ENCODE measurements at regions not wholly inside any gene's neighbourhood (a gene's known extent, or its start where the extent isn't known, plus 50 kb on each side); places are given as distances from the start of the nearest gene placed in this dataset.

- no peak for DNase-seq
- no peak overlapping the region for H3K27ac ChIP-seq (replicated peaks)
- intact Hi-C loops (cut with micrococcal nuclease), result no loop called here
These were observed 406.3 kb upstream of the GRIA3 start for GRCh38 chrX:122777766-122778165.

GRCh38 chrX:122783918-122784317 lies 400.2 kb upstream of the GRIA3 start:
- H3K27ac ChIP-seq (replicated peaks), result no peak overlapping the region
- intact Hi-C loops (cut with micrococcal nuclease), result no loop called here
- H3K4me3 ChIP-seq, result no peak overlapping the region
- no peak for DNase-seq
- TF ChIP-seq, protein P1, sequence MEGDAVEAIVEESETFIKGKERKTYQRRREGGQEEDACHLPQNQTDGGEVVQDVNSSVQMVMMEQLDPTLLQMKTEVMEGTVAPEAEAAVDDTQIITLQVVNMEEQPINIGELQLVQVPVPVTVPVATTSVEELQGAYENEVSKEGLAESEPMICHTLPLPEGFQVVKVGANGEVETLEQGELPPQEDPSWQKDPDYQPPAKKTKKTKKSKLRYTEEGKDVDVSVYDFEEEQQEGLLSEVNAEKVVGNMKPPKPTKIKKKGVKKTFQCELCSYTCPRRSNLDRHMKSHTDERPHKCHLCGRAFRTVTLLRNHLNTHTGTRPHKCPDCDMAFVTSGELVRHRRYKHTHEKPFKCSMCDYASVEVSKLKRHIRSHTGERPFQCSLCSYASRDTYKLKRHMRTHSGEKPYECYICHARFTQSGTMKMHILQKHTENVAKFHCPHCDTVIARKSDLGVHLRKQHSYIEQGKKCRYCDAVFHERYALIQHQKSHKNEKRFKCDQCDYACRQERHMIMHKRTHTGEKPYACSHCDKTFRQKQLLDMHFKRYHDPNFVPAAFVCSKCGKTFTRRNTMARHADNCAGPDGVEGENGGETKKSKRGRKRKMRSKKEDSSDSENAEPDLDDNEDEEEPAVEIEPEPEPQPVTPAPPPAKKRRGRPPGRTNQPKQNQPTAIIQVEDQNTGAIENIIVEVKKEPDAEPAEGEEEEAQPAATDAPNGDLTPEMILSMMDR (IDR thresholded peaks at IDR 0.05; ENCODE audit: borderline replicate concordance), result no peak
- no peaks in the 10 kb centered on the region for H3K4me1 ChIP-seq
- H3K9me3 ChIP-seq (replicated peaks), result peaks cover 10% of the 10 kb centered on the region
- H3K27me3 ChIP-seq (ENCODE audit: low read depth), result no peaks in the 10 kb centered on the region
- H3K36me3 ChIP-seq, result no peaks in the 10 kb centered on the region

More at GRCh38 chrX:122777766-122778165, 406.3 kb upstream of the GRIA3 start:
- Histone ChIP-seq H3K4me1 (no peaks in the 10 kb centered on the region), H3K4me3 (no peak overlapping the region), H3K9me3 (replicated peaks) (peaks cover 12% of the 10 kb centered on the region), H3K36me3 (no peaks in the 10 kb centered on the region), H3K27me3 (ENCODE audit: low read depth) (no peaks in the 10 kb centered on the region)
- TF ChIP-seq, protein P1 (IDR thresholded peaks at IDR 0.05; ENCODE audit: borderline replicate concordance), result no peak

DNA sequence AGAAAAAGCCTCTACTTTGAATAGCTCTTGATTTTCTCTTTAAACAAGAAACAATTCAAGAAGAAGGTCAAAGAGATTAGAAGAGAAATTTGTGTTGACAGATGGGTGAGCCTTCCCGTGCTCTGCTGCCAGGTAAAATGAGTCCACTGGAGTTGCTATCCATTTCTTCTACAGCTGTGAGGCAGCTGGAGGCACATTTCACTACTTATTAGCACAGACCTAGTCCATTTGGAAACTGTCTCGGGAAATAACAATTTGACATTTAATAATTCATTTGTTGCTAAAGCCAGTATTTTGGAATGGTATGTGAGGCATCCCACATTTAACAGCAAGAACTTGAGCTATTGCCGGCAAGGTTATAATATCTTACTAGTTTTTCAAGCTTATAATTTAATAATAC lies 396.8 kb upstream of the GRIA3 start:
- no peaks in the 10 kb centered on the region for H3K4me1 ChIP-seq
- no peak overlapping the region for H3K27ac ChIP-seq (replicated peaks)
- intact Hi-C loops (cut with micrococcal nuclease), result no loop called here
- H3K4me3 ChIP-seq, result no peak overlapping the region
- peaks cover 10% of the 10 kb centered on the region for H3K9me3 ChIP-seq (replicated peaks)
- TF ChIP-seq, protein P1 (IDR thresholded peaks at IDR 0.05; ENCODE audit: borderline replicate concordance), result no peak
- no peaks in the 10 kb centered on the region for H3K27me3 ChIP-seq (ENCODE audit: low read depth)
- no peak for DNase-seq
- no peaks in the 10 kb centered on the region for H3K36me3 ChIP-seq

DNA sequence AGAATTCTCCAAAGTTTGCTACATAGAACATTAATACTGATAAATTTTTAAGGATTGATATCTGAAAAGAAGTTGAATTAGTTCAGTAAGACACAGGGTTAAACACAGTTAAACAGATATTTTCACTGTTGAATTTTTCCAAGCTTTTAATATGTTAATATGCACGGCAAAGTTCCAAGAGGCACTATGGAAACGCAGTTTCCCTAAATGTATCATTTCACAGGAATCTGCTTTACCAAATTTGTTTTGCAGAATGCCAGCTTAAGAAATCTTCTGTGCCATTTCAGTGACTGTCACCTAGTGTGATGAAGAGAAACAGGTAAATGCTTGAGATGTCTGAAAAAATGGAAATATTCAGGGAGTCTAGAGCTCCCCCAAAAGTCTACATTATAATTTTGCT lies 395.9 kb upstream of the GRIA3 start:
- Histone ChIP-seq H3K36me3 (no peaks in the 10 kb centered on the region), H3K27me3 (ENCODE audit: low read depth) (no peaks in the 10 kb centered on the region), H3K9me3 (replicated peaks) (peaks cover 10% of the 10 kb centered on the region), H3K27ac (replicated peaks) (no peak overlapping the region), H3K4me3 (no peak overlapping the region), H3K4me1 (no peaks in the 10 kb centered on the region)
- DNase-seq, result no peak
- TF ChIP-seq, protein P1 (IDR thresholded peaks at IDR 0.05; ENCODE audit: borderline replicate concordance), result no peak
- intact Hi-C loops (cut with micrococcal nuclease), result no loop called here

DNA sequence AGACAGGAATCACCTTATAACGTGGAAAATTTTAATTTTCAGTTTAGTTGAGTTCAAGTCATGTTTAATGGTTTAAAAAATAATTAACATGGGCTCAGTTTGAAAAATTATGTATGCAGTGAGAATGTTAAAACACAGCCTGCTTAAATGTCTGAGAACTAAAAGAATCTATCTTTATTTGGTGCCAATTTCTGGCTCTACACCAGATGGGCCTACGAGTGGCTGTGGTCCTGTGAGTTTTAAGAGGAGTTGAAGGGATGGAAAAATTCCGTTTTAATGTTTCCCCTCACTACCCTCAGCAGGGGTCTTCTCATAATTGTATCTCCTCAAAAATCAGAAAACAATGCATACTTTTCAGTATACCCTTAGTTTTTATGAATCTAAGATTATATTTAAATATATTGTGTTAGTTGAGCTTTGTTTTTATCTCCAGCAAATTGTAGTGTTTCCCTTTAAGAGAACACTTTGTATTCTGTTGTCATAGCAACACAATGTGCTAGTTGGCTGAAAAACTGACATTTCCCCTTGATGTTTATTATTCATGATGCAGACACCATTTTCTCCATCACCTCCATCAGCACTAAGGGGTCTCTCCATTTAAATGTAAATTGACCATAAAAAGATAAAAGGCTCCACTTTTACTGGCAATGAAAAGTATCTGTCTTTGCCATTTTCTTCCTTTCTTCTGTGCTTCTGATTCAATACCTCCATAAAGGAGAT lies 393.5 kb upstream of the GRIA3 start:
- no peak overlapping the region for H3K27ac ChIP-seq (replicated peaks)
- TF ChIP-seq, protein P1 (IDR thresholded peaks at IDR 0.05; ENCODE audit: borderline replicate concordance), result no peak
- no peak overlapping the region for H3K4me3 ChIP-seq
- H3K27me3 ChIP-seq (ENCODE audit: low read depth), result no peaks in the 10 kb centered on the region
- H3K4me1 ChIP-seq, result no peaks in the 10 kb centered on the region
- no peak for DNase-seq
- peaks cover 1% of the 10 kb centered on the region for H3K9me3 ChIP-seq (replicated peaks)
- no peaks in the 10 kb centered on the region for H3K36me3 ChIP-seq
- intact Hi-C loops (cut with micrococcal nuclease), result no loop called here

Measured in left ventricle myocardium inferior (tissue), 1 donor.